ENCODE measurements at regions not wholly inside any gene's neighbourhood (a gene's known extent, or its start where the extent isn't known, plus 50 kb on each side); places are given as distances from the start of the nearest gene placed in this dataset.

- H2AFZ ChIP-seq (ENCODE audit: low read length), result no peak overlapping the region
- H2BK12ac ChIP-seq (ENCODE audit: low read depth, low read length), result no peak overlapping the region
- no peak overlapping the region for H3K9ac ChIP-seq (replicated peaks in 1 of 4; ENCODE audit: extremely low read depth in 1 of 4, low read depth in 3 of 4, low read length in 3 of 4)
- H4K8ac ChIP-seq (ENCODE audit: extremely low read depth, insufficient read depth, low read length), result no peak overlapping the region
- no peak overlapping the region for H3K14ac ChIP-seq (ENCODE audit: insufficient read length)
- CTCF ChIA-PET (ENCODE audit: partially characterized antibody), result interaction anchor here (2.1 kb wide), 1 partner anchor 14 kb away, joined by 5 read pairs; no protein-coding TSS in a partner anchor
- WGBS, 2 experiments (ENCODE audit: extremely low coverage in 1 of 2, insufficient coverage in 1 of 2, insufficient read length in 1 of 2, insufficient replicate concordance in 2 of 2, low coverage in 1 of 2, low lambda C conversion rate in 2 of 2, missing lambda C conversion rate in 1 of 2), result 83% methylated on average over 6 of the region's 6 CpGs; no CpG with 5 or more reads in 1 of the 2 experiments
- no peak for DNase-seq (ENCODE audit: low read depth in 1 of 2, low spot score in 2 of 2)
- no peak overlapping the region for H3K23ac ChIP-seq (ENCODE audit: insufficient read length)
- no peaks in the 10 kb centered on the region for H3K4me1 ChIP-seq (replicated peaks in 1 of 4; ENCODE audit: control insufficient read depth in 3 of 4, insufficient read depth in 4 of 4, low read length in 3 of 4)
- H3K56ac ChIP-seq (replicated peaks; ENCODE audit: insufficient read length, low read depth, low read length), result no peak overlapping the region
- no peak overlapping the region for H2BK15ac ChIP-seq (ENCODE audit: low read length)
- H4K91ac ChIP-seq (replicated peaks; ENCODE audit: insufficient read length, low read length), result no peak overlapping the region
- H2AK5ac ChIP-seq (ENCODE audit: low read depth, low read length), result no peak overlapping the region
- no peak overlapping the region for H2BK120ac ChIP-seq (replicated peaks; ENCODE audit: low read depth, low read length)
- POLR2A ChIA-PET (ENCODE audit: partially characterized antibody), result no interaction called here
- H2BK20ac ChIP-seq (ENCODE audit: low read length), result no peak overlapping the region
- no peak overlapping the region for H3K27ac ChIP-seq (ENCODE audit: low read depth, low read length)
- no peak overlapping the region for H4K5ac ChIP-seq (ENCODE audit: insufficient read length, low read depth, low read length)
- no peaks in the 10 kb centered on the region for H3K23me2 ChIP-seq (ENCODE audit: low read depth, low read length)
- no peaks in the 10 kb centered on the region for H3K27me3 ChIP-seq (replicated peaks in 1 of 4; ENCODE audit: control insufficient read depth in 3 of 4, extremely low read depth in 1 of 4, insufficient read depth in 3 of 4, low read length in 3 of 4)
- H3K36me3 ChIP-seq (ENCODE audit: control insufficient read depth in 2 of 4, insufficient read depth in 4 of 4, low read length in 3 of 4), result no peaks in the 10 kb centered on the region
- no peak for FAIRE-seq
- H3K79me2 ChIP-seq (ENCODE audit: control insufficient read depth in 1 of 2, insufficient read depth in 2 of 2, low read length in 2 of 2), result no peaks in the 10 kb centered on the region
- no peak overlapping the region for H3K4me2 ChIP-seq (ENCODE audit: insufficient read depth in 1 of 2, low read depth in 2 of 2, low read length in 2 of 2)
- no peaks in the 10 kb centered on the region for H3K79me1 ChIP-seq (ENCODE audit: low read depth, low read length)
- H3K4me3 ChIP-seq (ENCODE audit: extremely low read depth in 1 of 4, insufficient read depth in 2 of 4, low read depth in 3 of 4, low read length in 4 of 4), result no peak overlapping the region
- H3K18ac ChIP-seq (ENCODE audit: extremely low read depth, low read length), result no peak overlapping the region
- H4K20me1 ChIP-seq (replicated peaks in 1 of 2; ENCODE audit: control insufficient read depth in 1 of 2, insufficient read depth in 2 of 2, low read length in 2 of 2), result no peaks in the 10 kb centered on the region
- no peak overlapping the region for H3K4ac ChIP-seq (replicated peaks; ENCODE audit: insufficient read length, low read depth, low read length)
- H3K9me3 ChIP-seq (ENCODE audit: insufficient read depth in 2 of 2, low read depth in 1 of 2, low read length in 1 of 2), result no peaks in the 10 kb centered on the region
- 0 out of 2 replicates have a peak overlapping the region, but pooled peaks have one; percentile 18 for H2BK5ac ChIP-seq (ENCODE audit: low read depth, low read length)
- TF ChIP-seq RXRA (IDR thresholded peaks at IDR 0.05; ENCODE audit: insufficient read depth, low read depth, low read length) (no peak), SP1 (IDR thresholded peaks at IDR 0.05; ENCODE audit: low read depth, low read length) (no peak), JUN (IDR thresholded peaks at IDR 0.05; ENCODE audit: low read depth, low read length) (no peak), SUZ12 (IDR thresholded peaks at IDR 0.05; ENCODE audit: low read length) (no peak), GTF2F1 (IDR thresholded peaks at IDR 0.05; ENCODE audit: borderline replicate concordance, low read depth, low read length) (no peak), MAFK (IDR thresholded peaks at IDR 0.05; ENCODE audit: low read depth, low read length) (no peak), SP2 (IDR thresholded peaks at IDR 0.05; ENCODE audit: low read length) (no peak), RBBP5 (IDR thresholded peaks at IDR 0.05; ENCODE audit: borderline replicate concordance, low read depth, low read length) (no peak), SIN3A (conservative IDR thresholded peaks at IDR 0.05 in 1 of 2, IDR thresholded peaks at IDR 0.05 in 1 of 2; ENCODE audit: low read depth in 1 of 2, low read length in 2 of 2) (no peak), KDM5A (IDR thresholded peaks at IDR 0.05; ENCODE audit: low read length) (no peak)
- TF ChIP-seq, protein P1, sequence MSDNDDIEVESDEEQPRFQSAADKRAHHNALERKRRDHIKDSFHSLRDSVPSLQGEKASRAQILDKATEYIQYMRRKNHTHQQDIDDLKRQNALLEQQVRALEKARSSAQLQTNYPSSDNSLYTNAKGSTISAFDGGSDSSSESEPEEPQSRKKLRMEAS (IDR thresholded peaks at IDR 0.05), result no peak
- TF ChIP-seq, protein P2, sequence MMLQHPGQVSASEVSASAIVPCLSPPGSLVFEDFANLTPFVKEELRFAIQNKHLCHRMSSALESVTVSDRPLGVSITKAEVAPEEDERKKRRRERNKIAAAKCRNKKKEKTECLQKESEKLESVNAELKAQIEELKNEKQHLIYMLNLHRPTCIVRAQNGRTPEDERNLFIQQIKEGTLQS (IDR thresholded peaks at IDR 0.05; ENCODE audit: insufficient read depth, low read depth, low read length), result no peak
Measured at GRCh38 chr19:31505596-31505910, 156.3 kb upstream of the TSHZ3 start.
